Panc1 (cell line): ENCODE measurements at regions not wholly inside any gene's neighbourhood (a gene's known extent, or its start where the extent isn't known, plus 50 kb on each side); places are given as distances from the start of the nearest gene placed in this dataset.

Source experiments
- ATAC-seq: fragments of 200-7000 bp; cut with Tn5 transposase; 2 replicates; pipeline ENCODE4 v1.9.1; 2020; ENCODE audit warnings: mild to moderate bottlenecking, moderate library complexity
- BruUV-seq: library from RNA; stranded (reverse); fragments of 400-500 nt; replicated peaks from 2 replicates; lab custom pipeline; 2021; lab: Mats Ljungman, UMichigan
- CTCF ChIA-PET: fragments of 300-600 bp; sonication (Branson Sonifier 250); formaldehyde crosslinking; loops from one replicate; lab custom pipeline; 2022; ENCODE audit warnings: antibody characterized with exemption; lab: Charles Lee
- POLR2A ChIA-PET: fragments of 300-600 bp; sonication (Branson Sonifier 250); formaldehyde crosslinking; loops from one replicate; lab custom pipeline; 2022; ENCODE audit warnings: antibody characterized with exemption; lab: Charles Lee
- DNase-seq: peaks from one replicate; pipeline ENCODE4 v3.0.0-alpha.2; 2010; ENCODE audit warnings: low read depth, low spot score
- H3K27ac ChIP-seq: 2 replicates; pipeline ENCODE4 v1.5.1; 2011; ENCODE audit warnings: mild to moderate bottlenecking, low read length, inconsistent platforms
- H3K27me3 ChIP-seq: fragments of 200-500 bp; sonication (Bioruptor generic); 2 replicates; pipeline ENCODE4 v1.6.0; 2014; ENCODE audit warnings: low read length, inconsistent platforms; ENCODE audit not compliant: control insufficient read depth, insufficient read depth
- H3K36me3 ChIP-seq: fragments of 200-500 bp; sonication (Bioruptor generic); 2 replicates; pipeline ENCODE4 v1.5.1; 2014; ENCODE audit warnings: inconsistent platforms, mild to moderate bottlenecking, low read length, moderate library complexity; ENCODE audit not compliant: control insufficient read depth, insufficient read depth
- H3K4me1 ChIP-seq: 2 replicates; pipeline ENCODE4 v1.5.1; 2011; ENCODE audit warnings: inconsistent platforms, mild to moderate bottlenecking, low read length, moderate library complexity; ENCODE audit not compliant: control insufficient read depth, insufficient read depth
- H3K4me3 ChIP-seq, 2 experiments: 2 replicates each; pipeline ENCODE4 v1.5.1; 2011 to 2012; ENCODE audit warnings: low read depth in 2 of 2, low read length in 2 of 2, mild to moderate bottlenecking in 2 of 2, inconsistent platforms in 1 of 2, moderate library complexity in 1 of 2
- H3K9me3 ChIP-seq: fragments of 200-500 bp; sonication (Bioruptor generic); 2 replicates; pipeline ENCODE4 v1.5.1; 2014; ENCODE audit warnings: low read depth, mild to moderate bottlenecking, inconsistent platforms, low read length, moderate library complexity; ENCODE audit not compliant: control insufficient read depth, insufficient read depth
- CTCF ChIP-seq: fragments of 450-650 bp; IDR thresholded peaks from 2 replicates; pipeline ENCODE4 v1.5.1; 2017; ENCODE audit warnings: mild to moderate bottlenecking
- POLR2AphosphoS5 ChIP-seq: IDR thresholded peaks from 2 replicates; pipeline ENCODE4 v1.6.1; 2012; ENCODE audit warnings: mild to moderate bottlenecking, low read depth, low read length, moderate library complexity
- REST ChIP-seq, 2 experiments: IDR thresholded peaks; 2 replicates each; pipeline ENCODE4 v1.6.1; 2011 to 2012; ENCODE audit warnings: low read depth in 2 of 2, control low read depth in 1 of 2, low read length in 1 of 2, mild to moderate bottlenecking in 1 of 2, moderate library complexity in 1 of 2; ENCODE audit not compliant: insufficient read depth in 1 of 2
- SIN3A ChIP-seq: IDR thresholded peaks from 2 replicates; pipeline ENCODE4 v1.6.1; 2012; ENCODE audit warnings: low read depth, mild to moderate bottlenecking, low read length, moderate library complexity, borderline replicate concordance; ENCODE audit not compliant: insufficient read depth
- TCF7L2 ChIP-seq: IDR thresholded peaks from 2 replicates; pipeline ENCODE4 v1.6.1; 2011; ENCODE audit warnings: mild to moderate bottlenecking, low read depth, low read length, inconsistent platforms
- in situ Hi-C: cut with HindIII; loops from 2 replicates; pipeline ENCODE4 v1.10.0; 2016; ENCODE audit warnings: low sequenced_read_pairs, low pct_unique_long_range_greater_than_20kb
- intact Hi-C: fragments of 100-400 bp; cut with micrococcal nuclease; formaldehyde crosslinking; loops from one replicate; pipeline ENCODE4 v1.10.0; 2022; ENCODE audit not compliant: unreplicated experiment

GRCh38 chr2:126107883-126108282, 548.1 kb upstream of the GYPC start:
- no peaks in the 10 kb centered on the region for H3K36me3 ChIP-seq
- H3K4me3 ChIP-seq = no peak overlapping the region
- intact Hi-C loops (no loop called here), in situ Hi-C loops (no loop called here)
- ChIA-PET POLR2A (no interaction called here), CTCF (no interaction called here)
- H3K27ac ChIP-seq = no peak overlapping the region
- DNase-seq (no peak), ATAC-seq (no peak)
- BruUV-seq = no TSS peak
- H3K4me1 ChIP-seq = no peaks in the 10 kb centered on the region
- no peak for TF ChIP-seq SIN3A
- TF ChIP-seq CTCF = no peak
- TF ChIP-seq REST (IDR thresholded peaks at IDR 0.05; ENCODE audit: insufficient read depth in 1 of 2, low read depth in 2 of 2, low read length in 1 of 2) = no peak
- TF ChIP-seq POLR2AphosphoS5 = no peak
- TF ChIP-seq TCF7L2 = no peak
- no peaks in the 10 kb centered on the region for H3K27me3 ChIP-seq
- peaks cover 7% of the 10 kb centered on the region; the same call in 1 of the 2 replicates for H3K9me3 ChIP-seq

- ChIA-PET CTCF (no interaction called here), POLR2A (no interaction called here)
- no peak for DNase-seq
- Histone ChIP-seq H3K27ac (no peak overlapping the region), H3K36me3 (no peaks in the 10 kb centered on the region), H3K9me3 (peaks cover 3% of the 10 kb centered on the region; the same call in 1 of the 2 replicates), H3K4me3 (no peak overlapping the region), H3K27me3 (no peaks in the 10 kb centered on the region), H3K4me1 (no peaks in the 10 kb centered on the region)
- intact Hi-C loops = no loop called here
- BruUV-seq = no TSS peak
- ATAC-seq = no peak
- TF ChIP-seq REST (IDR thresholded peaks at IDR 0.05; ENCODE audit: insufficient read depth in 1 of 2, low read depth in 2 of 2, low read length in 1 of 2) (no peak), SIN3A (no peak), TCF7L2 (no peak), POLR2AphosphoS5 (no peak), CTCF (no peak)
- in situ Hi-C loops = no loop called here
These were observed 540.0 kb upstream of the GYPC start for GRCh38 chr2:126115975-126116374.
